ENCODE measurements at regions not wholly inside any gene's neighbourhood (a gene's known extent, or its start where the extent isn't known, plus 50 kb on each side); places are given as distances from the start of the nearest gene placed in this dataset.

DNA sequence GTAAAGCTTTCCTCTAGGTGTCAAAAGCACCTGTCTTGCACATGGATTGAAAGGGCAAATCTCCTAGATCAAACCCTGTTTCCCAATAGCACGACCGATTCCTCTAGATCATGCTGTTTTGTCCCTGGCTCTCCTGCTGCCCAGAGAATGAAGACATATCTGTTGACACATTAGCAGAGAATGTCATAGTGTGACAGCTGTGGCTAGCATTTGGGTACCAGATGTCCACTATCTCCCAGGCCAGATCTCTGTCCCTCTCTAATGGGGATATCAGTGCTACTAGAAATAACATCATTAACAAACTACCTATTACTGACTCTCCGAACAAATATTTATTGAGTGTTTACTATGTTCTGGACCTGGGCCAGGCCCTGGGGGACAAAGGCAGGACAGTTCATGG, 72.4 kb upstream of the ISX start:
- intact Hi-C loops (cut with DNase I; ENCODE audit: low total_unique reads) = no loop called here
- no peak overlapping the region for H3K27ac ChIP-seq
- peak in 1 of 2 donors; percentile 17 for DNase-seq
- TF ChIP-seq EP300 (IDR thresholded peaks at IDR 0.05) (no peak), POLR2A (IDR thresholded peaks at IDR 0.05) (no peak), POLR2AphosphoS5 (IDR thresholded peaks at IDR 0.05) (no peak)
- TF ChIP-seq, protein P1, sequence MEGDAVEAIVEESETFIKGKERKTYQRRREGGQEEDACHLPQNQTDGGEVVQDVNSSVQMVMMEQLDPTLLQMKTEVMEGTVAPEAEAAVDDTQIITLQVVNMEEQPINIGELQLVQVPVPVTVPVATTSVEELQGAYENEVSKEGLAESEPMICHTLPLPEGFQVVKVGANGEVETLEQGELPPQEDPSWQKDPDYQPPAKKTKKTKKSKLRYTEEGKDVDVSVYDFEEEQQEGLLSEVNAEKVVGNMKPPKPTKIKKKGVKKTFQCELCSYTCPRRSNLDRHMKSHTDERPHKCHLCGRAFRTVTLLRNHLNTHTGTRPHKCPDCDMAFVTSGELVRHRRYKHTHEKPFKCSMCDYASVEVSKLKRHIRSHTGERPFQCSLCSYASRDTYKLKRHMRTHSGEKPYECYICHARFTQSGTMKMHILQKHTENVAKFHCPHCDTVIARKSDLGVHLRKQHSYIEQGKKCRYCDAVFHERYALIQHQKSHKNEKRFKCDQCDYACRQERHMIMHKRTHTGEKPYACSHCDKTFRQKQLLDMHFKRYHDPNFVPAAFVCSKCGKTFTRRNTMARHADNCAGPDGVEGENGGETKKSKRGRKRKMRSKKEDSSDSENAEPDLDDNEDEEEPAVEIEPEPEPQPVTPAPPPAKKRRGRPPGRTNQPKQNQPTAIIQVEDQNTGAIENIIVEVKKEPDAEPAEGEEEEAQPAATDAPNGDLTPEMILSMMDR (IDR thresholded peaks at IDR 0.05) = no peak
- peaks cover 0 to 14% (median 8%) of the 10 kb centered on the region in 4 donors for H3K9me3 ChIP-seq
- H3K27me3 ChIP-seq = no peaks in the 10 kb centered on the region
- H3K36me3 ChIP-seq = no peaks in the 10 kb centered on the region
- H3K4me3 ChIP-seq = no peak overlapping the region
- no peaks in the 10 kb centered on the region for H3K4me1 ChIP-seq
- WGBS, 5 donors = 74 to 87% (median 76%) methylated on average over 3 of the region's 3 CpGs

DNA sequence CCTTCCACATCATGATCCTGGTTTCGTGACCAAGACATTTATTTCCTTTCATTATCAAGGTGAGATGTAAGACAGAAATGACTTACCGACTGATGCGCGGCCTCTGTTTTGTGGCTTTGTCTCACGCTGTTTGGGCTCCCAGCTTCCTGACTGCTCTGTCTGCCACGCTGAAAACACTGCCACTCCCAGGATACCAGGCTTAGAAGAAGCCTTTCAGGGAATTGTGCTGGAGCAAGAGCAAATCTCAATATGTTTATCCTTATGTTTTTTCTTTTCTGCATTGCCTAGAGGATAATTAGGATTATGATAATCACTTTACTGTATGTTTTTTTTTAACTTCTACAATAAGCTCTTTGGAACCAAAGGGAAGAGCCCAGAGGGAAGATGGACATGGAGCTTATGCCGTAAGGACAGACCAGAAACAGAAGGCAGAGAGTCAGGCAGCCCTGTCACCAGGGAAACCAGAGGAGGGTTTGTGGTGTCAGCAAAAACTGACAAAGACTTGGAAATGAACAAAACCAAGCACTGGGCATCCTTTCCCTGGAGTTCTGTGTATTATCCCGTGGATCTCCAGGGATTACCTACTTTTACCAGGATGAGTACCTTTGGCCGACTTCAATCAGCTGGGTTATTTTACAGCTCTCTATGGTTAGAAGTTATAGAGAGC, 68.2 kb upstream of the ISX start:
- TF ChIP-seq POLR2A (IDR thresholded peaks at IDR 0.05) (no peak), EP300 (IDR thresholded peaks at IDR 0.05) (no peak), POLR2AphosphoS5 (IDR thresholded peaks at IDR 0.05) (no peak)
- TF ChIP-seq, protein P1 (IDR thresholded peaks at IDR 0.05) = no peak
- peak in 1 of 2 donors; percentile 14 for DNase-seq
- 73 to 83% (median 80%) methylated on average over 9 of the region's 9 CpGs for WGBS, 5 donors
- no peak overlapping the region for H3K4me3 ChIP-seq
- H3K36me3 ChIP-seq = no peaks in the 10 kb centered on the region
- intact Hi-C loops (cut with DNase I; ENCODE audit: low total_unique reads) = no loop called here
- no peaks in the 10 kb centered on the region for H3K4me1 ChIP-seq
- peaks cover 0 to 20% (median 0%) of the 10 kb centered on the region in 3 donors for H3K27me3 ChIP-seq
- H3K27ac ChIP-seq = no peak overlapping the region
- H3K9me3 ChIP-seq = no peaks in the 10 kb centered on the region

DNA sequence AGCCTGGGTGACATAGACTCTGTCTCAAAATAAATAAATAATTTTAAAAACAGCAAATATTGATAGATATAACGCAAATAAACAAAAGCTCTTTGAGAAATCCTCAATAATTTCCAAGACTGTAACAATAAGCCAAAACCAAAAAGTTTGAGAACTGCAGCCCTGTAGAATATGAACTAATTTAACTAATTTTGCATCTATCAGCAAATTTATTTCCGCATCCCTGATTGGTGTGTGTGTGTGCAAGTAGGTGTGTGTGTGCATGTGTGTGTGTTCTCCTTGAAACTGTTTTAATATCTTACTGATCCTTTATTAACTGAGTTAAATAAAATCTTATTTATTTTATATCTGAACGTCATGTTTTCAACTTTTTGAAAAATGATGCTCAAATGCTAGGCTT, 67.0 kb upstream of the ISX start:
- TF ChIP-seq, protein P1 (IDR thresholded peaks at IDR 0.05) = no peak
- Histone ChIP-seq H3K36me3 (no peaks in the 10 kb centered on the region), H3K4me3 (no peak overlapping the region), H3K9me3 (no peaks in the 10 kb centered on the region), H3K27ac (no peak overlapping the region), H3K4me1 (no peaks in the 10 kb centered on the region), H3K27me3 (peaks cover 0 to 20% (median 0%) of the 10 kb centered on the region in 3 donors)
- no peak for DNase-seq
- WGBS, 5 donors = 63 to 94% (median 76%) methylated on average over 3 of the region's 3 CpGs
- intact Hi-C loops (cut with DNase I; ENCODE audit: low total_unique reads) = no loop called here

DNA sequence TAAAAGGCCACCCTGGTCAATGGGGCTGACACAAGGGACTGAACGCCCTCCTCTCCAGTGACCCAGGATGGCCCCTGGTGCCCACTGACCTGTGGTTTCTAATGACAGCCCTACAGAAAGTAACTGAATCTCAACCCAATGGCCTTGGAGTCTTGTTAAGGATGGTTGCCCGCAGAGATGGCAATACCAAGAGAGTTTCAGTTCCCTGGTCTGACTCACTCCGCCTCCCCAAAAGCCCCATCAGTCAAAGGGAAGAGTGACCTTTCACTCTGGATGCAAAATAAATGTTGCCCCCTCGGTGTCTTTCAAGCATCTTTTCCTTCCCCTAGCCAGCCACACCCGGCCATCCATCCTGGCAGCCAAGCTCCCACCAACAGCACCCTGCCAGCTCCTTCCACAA, 57.7 kb upstream of the ISX start:
- H3K27me3 ChIP-seq = peaks cover 0 to 21% (median 0%) of the 10 kb centered on the region in 3 donors
- DNase-seq = no peak
- TF ChIP-seq, protein P1 (IDR thresholded peaks at IDR 0.05) = no peak
- no peak for TF ChIP-seq POLR2AphosphoS5 (IDR thresholded peaks at IDR 0.05)
- TF ChIP-seq EP300 (IDR thresholded peaks at IDR 0.05) = no peak
- TF ChIP-seq POLR2A (IDR thresholded peaks at IDR 0.05) = no peak

More for the DNA sequence above, 57.7 kb upstream of the ISX start:
- intact Hi-C loops (cut with DNase I; ENCODE audit: low total_unique reads) = no loop called here
- no peaks in the 10 kb centered on the region for H3K4me1 ChIP-seq
- no peaks in the 10 kb centered on the region for H3K9me3 ChIP-seq
- H3K27ac ChIP-seq = no peak overlapping the region
- no peak overlapping the region for H3K4me3 ChIP-seq
- 68 to 79% (median 71%) methylated on average over 5 of the region's 5 CpGs for WGBS, 5 donors
- no peaks in the 10 kb centered on the region for H3K36me3 ChIP-seq

Measured in stomach (tissue), 8 donors.